HEK293 (cell line): ENCODE measurements at regions not wholly inside any gene's neighbourhood (a gene's known extent, or its start where the extent isn't known, plus 50 kb on each side); places are given as distances from the start of the nearest gene placed in this dataset.

Experiments
- RBAK ChIP-seq: fragments of 450-650 bp; formaldehyde crosslinking; IDR thresholded peaks from 2 replicates; pipeline ENCODE4 v1.5.1; 2016; ENCODE audit warnings: missing biosample characterization, missing genetic modification characterization
- ZNF133 ChIP-seq: fragments of 450-650 bp; formaldehyde crosslinking; IDR thresholded peaks from 2 replicates; pipeline ENCODE4 v1.5.1; 2016; ENCODE audit warnings: missing biosample characterization, missing genetic modification characterization
- ZNF140 ChIP-seq: fragments of 450-650 bp; formaldehyde crosslinking; IDR thresholded peaks from 2 replicates; pipeline ENCODE4 v1.5.1; 2016; ENCODE audit warnings: missing biosample characterization, missing genetic modification characterization
- ZNF146 ChIP-seq: fragments of 450-650 bp; formaldehyde crosslinking; IDR thresholded peaks from 2 replicates; pipeline ENCODE4 v1.5.1; 2016; ENCODE audit warnings: missing biosample characterization, missing genetic modification characterization
- ZNF366 ChIP-seq: fragments of 450-650 bp; formaldehyde crosslinking; conservative IDR thresholded peaks from 2 replicates; pipeline ENCODE4 v1.5.1; 2016; ENCODE audit warnings: missing biosample characterization, missing genetic modification characterization
- ZNF629 ChIP-seq: fragments of 450-650 bp; formaldehyde crosslinking; IDR thresholded peaks from 2 replicates; pipeline ENCODE4 v1.5.1; 2017; ENCODE audit warnings: missing biosample characterization, missing genetic modification characterization
- TF ChIP-seq, protein P1 (sequence below): fragments of 450-650 bp; formaldehyde crosslinking; IDR thresholded peaks from 2 replicates; pipeline ENCODE4 v1.5.1; 2016; ENCODE audit warnings: missing biosample characterization, missing genetic modification characterization
- TF ChIP-seq, protein P2 (sequence below): fragments of 450-650 bp; formaldehyde crosslinking; IDR thresholded peaks from 2 replicates; pipeline ENCODE4 v1.5.1; 2016; ENCODE audit warnings: missing biosample characterization, missing genetic modification characterization
- TF ChIP-seq, protein P3 (sequence below): fragments of 450-650 bp; formaldehyde crosslinking; IDR thresholded peaks from 2 replicates; pipeline ENCODE4 v1.5.1; 2017; ENCODE audit warnings: missing biosample characterization, missing genetic modification characterization

DNA sequence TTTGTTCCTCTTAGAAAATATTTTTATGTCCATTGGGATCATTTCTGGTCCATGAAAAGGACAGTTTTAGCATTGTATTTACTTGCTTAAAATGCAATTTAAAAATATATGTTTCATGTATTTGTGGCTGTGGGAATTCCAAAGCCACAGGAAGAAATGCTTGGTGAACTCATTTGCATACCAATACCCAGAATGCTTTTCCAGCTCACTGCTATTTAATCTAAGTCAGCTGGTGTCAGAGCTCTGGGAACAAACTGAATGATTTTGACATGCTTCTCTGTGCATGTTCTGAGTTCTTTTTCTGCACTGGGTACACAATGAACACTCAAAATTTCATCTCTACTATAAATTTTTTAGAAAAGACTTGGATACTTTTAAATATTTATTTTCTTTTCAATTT is 482.8 kb upstream of the ARRDC3 start:
- TF ChIP-seq ZNF133 (tag by site-specific recombination): no peak
- TF ChIP-seq, protein P1, sequence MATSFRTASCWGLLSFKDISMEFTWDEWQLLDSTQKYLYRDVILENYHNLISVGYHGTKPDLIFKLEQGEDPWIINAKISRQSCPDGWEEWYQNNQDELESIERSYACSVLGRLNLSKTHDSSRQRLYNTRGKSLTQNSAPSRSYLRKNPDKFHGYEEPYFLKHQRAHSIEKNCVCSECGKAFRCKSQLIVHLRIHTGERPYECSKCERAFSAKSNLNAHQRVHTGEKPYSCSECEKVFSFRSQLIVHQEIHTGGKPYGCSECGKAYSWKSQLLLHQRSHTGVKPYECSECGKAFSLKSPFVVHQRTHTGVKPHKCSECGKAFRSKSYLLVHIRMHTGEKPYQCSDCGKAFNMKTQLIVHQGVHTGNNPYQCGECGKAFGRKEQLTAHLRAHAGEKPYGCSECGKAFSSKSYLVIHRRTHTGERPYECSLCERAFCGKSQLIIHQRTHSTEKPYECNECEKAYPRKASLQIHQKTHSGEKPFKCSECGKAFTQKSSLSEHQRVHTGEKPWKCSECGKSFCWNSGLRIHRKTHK (tag by site-specific recombination): no peak
- TF ChIP-seq, protein P2, sequence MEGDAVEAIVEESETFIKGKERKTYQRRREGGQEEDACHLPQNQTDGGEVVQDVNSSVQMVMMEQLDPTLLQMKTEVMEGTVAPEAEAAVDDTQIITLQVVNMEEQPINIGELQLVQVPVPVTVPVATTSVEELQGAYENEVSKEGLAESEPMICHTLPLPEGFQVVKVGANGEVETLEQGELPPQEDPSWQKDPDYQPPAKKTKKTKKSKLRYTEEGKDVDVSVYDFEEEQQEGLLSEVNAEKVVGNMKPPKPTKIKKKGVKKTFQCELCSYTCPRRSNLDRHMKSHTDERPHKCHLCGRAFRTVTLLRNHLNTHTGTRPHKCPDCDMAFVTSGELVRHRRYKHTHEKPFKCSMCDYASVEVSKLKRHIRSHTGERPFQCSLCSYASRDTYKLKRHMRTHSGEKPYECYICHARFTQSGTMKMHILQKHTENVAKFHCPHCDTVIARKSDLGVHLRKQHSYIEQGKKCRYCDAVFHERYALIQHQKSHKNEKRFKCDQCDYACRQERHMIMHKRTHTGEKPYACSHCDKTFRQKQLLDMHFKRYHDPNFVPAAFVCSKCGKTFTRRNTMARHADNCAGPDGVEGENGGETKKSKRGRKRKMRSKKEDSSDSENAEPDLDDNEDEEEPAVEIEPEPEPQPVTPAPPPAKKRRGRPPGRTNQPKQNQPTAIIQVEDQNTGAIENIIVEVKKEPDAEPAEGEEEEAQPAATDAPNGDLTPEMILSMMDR (tag by site-specific recombination): no peak
- TF ChIP-seq, protein P3, sequence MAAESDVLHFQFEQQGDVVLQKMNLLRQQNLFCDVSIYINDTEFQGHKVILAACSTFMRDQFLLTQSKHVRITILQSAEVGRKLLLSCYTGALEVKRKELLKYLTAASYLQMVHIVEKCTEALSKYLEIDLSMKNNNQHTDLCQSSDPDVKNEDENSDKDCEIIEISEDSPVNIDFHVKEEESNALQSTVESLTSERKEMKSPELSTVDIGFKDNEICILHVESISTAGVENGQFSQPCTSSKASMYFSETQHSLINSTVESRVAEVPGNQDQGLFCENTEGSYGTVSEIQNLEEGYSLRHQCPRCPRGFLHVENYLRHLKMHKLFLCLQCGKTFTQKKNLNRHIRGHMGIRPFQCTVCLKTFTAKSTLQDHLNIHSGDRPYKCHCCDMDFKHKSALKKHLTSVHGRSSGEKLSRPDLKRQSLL (tag by site-specific recombination): no peak
- TF ChIP-seq ZNF629 (tag by site-specific recombination): no peak
- TF ChIP-seq ZNF140 (tag by site-specific recombination): no peak
- no peak for TF ChIP-seq RBAK (tag by site-specific recombination)
- TF ChIP-seq ZNF366: no peak
- no peak for TF ChIP-seq ZNF146 (tag by site-specific recombination)
